K562 (cell line): ENCODE measurements at regions not wholly inside any gene's neighbourhood (a gene's known extent, or its start where the extent isn't known, plus 50 kb on each side); places are given as distances from the start of the nearest gene placed in this dataset.
A peak's percentile ranks its signal among the peaks of the same experiment; 100 is the strongest.
"Not testable (repeated sequence)": the region's sequence is repeated elsewhere in the genome, so short reads cannot be mapped to it uniquely, and the experiment has no call there.

Experiments used
- ATAC-seq: fragments of 200-7000 bp; cut with Tn5 transposase; 3 replicates; pipeline ENCODE4 v1.9.1; 2020; ENCODE audit warnings: moderate library complexity
- BruUV-seq: library from RNA; stranded (reverse); fragments of 400-500 nt; replicated peaks from 2 replicates; lab custom pipeline; 2021; lab: Mats Ljungman, UMichigan
- CTCF ChIA-PET: fragments of 300-600 bp; formaldehyde crosslinking; extraction: SDS; loops from one replicate; lab custom pipeline; 2021; ENCODE audit warnings: low intra/inter-chr PET ratio; lab: Yijun Ruan, JAX
- POLR2A ChIA-PET: fragments of 300-600, 350-650 bp; sonication (Branson Sonifier 250); formaldehyde crosslinking; extraction: SDS; loops from one replicate; lab custom pipeline; 2021; ENCODE audit warnings: antibody characterized with exemption, inconsistent platforms; lab: Yijun Ruan, JAX
- DNase-seq, 4 experiments: peaks; one replicate each; pipeline versions ENCODE4 v3.0.0 to v3.0.0-alpha.2; 2011 to 2018; ENCODE audit warnings: low spot score in 3 of 4, mixed read lengths in 3 of 4; ENCODE audit errors: extremely low read depth in 1 of 4
- FAIRE-seq: peaks from 2 replicates; lab custom pipeline; 2011; peaks lifted over from hg19 to GRCh38; lab: Jason Lieb, UNC
- H2AFZ ChIP-seq: 2 replicates; pipeline ENCODE4 v1.6.0; 2011; ENCODE audit warnings: low read depth, low read length, control low read depth, inconsistent platforms
- H3K27ac ChIP-seq: fragments of 200-600 bp; 3 replicates; pipeline ENCODE4 v1.8.0; 2011; ENCODE audit warnings: low read depth, mild to moderate bottlenecking, control low read depth, inconsistent platforms, low read length, moderate library complexity, mixed read lengths; ENCODE audit errors: extremely low read depth
- H3K27me3 ChIP-seq, 2 experiments: fragments of 300-600 bp in 1 of 2; 2 replicates in 1 of 2; 3 replicates in 1 of 2; pipeline versions ENCODE4 v1.6.0 to v1.8.0; 2011; ENCODE audit warnings: inconsistent platforms in 2 of 2, low read length in 2 of 2, mild to moderate bottlenecking in 1 of 2, mixed read lengths in 1 of 2, moderate library complexity in 1 of 2; ENCODE audit not compliant: control insufficient read depth in 2 of 2, insufficient read depth in 2 of 2
- H3K36me3 ChIP-seq: fragments of 300-600 bp; 3 replicates; pipeline ENCODE4 v1.8.0; 2011; ENCODE audit warnings: mild to moderate bottlenecking, low read length, inconsistent platforms; ENCODE audit not compliant: control insufficient read depth, insufficient read depth
- H3K4me1 ChIP-seq, 2 experiments: fragments of 200-600 bp in 1 of 2; replicated peaks in 1 of 2; 2 replicates in 1 of 2; 3 replicates in 1 of 2; pipeline versions ENCODE4 v1.5.1 to v1.8.0; 2011; ENCODE audit warnings: inconsistent platforms in 2 of 2, low read length in 2 of 2, mild to moderate bottlenecking in 1 of 2, mixed read lengths in 1 of 2, moderate library complexity in 1 of 2; ENCODE audit not compliant: control insufficient read depth in 2 of 2, insufficient read depth in 2 of 2
- H3K4me2 ChIP-seq: 2 replicates; pipeline ENCODE4 v1.6.1; 2011; ENCODE audit warnings: low read length, control low read depth, inconsistent platforms, mixed read lengths; ENCODE audit not compliant: insufficient read depth
- H3K4me3 ChIP-seq: fragments of 200-600 bp; sonication (generic), shearing (Covaris generic); 2 replicates; pipeline ENCODE4 v1.5.1; 2016; ENCODE audit warnings: control low read depth, inconsistent platforms
- H3K79me2 ChIP-seq: fragments of 200-600 bp; 3 replicates; pipeline ENCODE4 v1.8.0; 2011; ENCODE audit warnings: low read length, inconsistent platforms; ENCODE audit not compliant: control insufficient read depth, insufficient read depth
- H3K9ac ChIP-seq, 2 experiments: 2 replicates each; pipeline versions ENCODE4 v1.6.0 to v1.6.1; 2011; ENCODE audit warnings: low read depth in 2 of 2, low read length in 2 of 2, control low read depth in 1 of 2, inconsistent platforms in 1 of 2, mild to moderate bottlenecking in 1 of 2, mixed read lengths in 1 of 2; ENCODE audit not compliant: insufficient read depth in 1 of 2
- H3K9me1 ChIP-seq: one replicate; pipeline ENCODE4 v1.6.0; 2011; ENCODE audit warnings: inconsistent platforms, mild to moderate bottlenecking, low read length, moderate library complexity; ENCODE audit not compliant: control insufficient read depth, insufficient read depth
- H3K9me3 ChIP-seq: replicated peaks from 2 replicates; pipeline ENCODE4 v1.5.1; 2011; ENCODE audit warnings: low read depth, low read length, inconsistent platforms; ENCODE audit not compliant: control insufficient read depth, insufficient read depth
- H4K20me1 ChIP-seq: replicated peaks from 2 replicates; pipeline ENCODE4 v1.6.1; 2011; ENCODE audit warnings: low read length, inconsistent platforms, mixed read lengths; ENCODE audit not compliant: control insufficient read depth, insufficient read depth
- E2F3 ChIP-seq: fragments of 250-450 bp; sonication (Bioruptor Pico); IDR thresholded peaks from 2 replicates; pipeline ENCODE4 v1.4.0; 2020; ENCODE audit warnings: mild to moderate bottlenecking
- ESRRA ChIP-seq: fragments of 450-650 bp; IDR thresholded peaks from 2 replicates; pipeline ENCODE4 v1.6.1; 2014; ENCODE audit warnings: low read depth, mild to moderate bottlenecking, moderate library complexity, borderline replicate concordance
- KDM4B ChIP-seq, 2 experiments: fragments of 450-650 bp in 1 of 2; sonication (generic) in 1 of 2; IDR thresholded peaks; 2 replicates each; pipeline ENCODE4 v1.6.1; 2016 to 2017; ENCODE audit warnings: borderline replicate concordance in 2 of 2, antibody characterized with exemption in 1 of 2, low read depth in 1 of 2, mild to moderate bottlenecking in 1 of 2
- KLF13 ChIP-seq: fragments of 450-650 bp; IDR thresholded peaks from 2 replicates; pipeline ENCODE4 v1.6.1; 2016; ENCODE audit warnings: missing genetic modification characterization, low read depth, mild to moderate bottlenecking, missing compliant biosample characterization, moderate library complexity, borderline replicate concordance
- TFAM ChIP-seq: fragments of 250-450 bp; sonication (Bioruptor Pico); conservative IDR thresholded peaks from 2 replicates; pipeline ENCODE4 v1.5.0; 2021; ENCODE audit warnings: mild to moderate bottlenecking, moderate library complexity
- ZNF146 ChIP-seq: IDR thresholded peaks from one replicate; pipeline ENCODE4 v1.6.1; 2018; ENCODE audit warnings: missing compliant biosample characterization; ENCODE audit not compliant: unreplicated experiment
- WGBS: fragments of 100-300 bp; shearing (Covaris generic); methylation state at CpG from one replicate; pipeline ENCODE4 v1.1.6; 2016; ENCODE audit warnings: low coverage, mixed read lengths; ENCODE audit not compliant: insufficient coverage; ENCODE audit errors: missing lambda C conversion rate; 5-methylcytosine and 5-hydroxymethylcytosine counted together
- in situ Hi-C: fragments of 300-500 bp; cut with MboI; formaldehyde crosslinking; loops from 4 replicates; pipeline ENCODE4 v1.15.0; 2018; ENCODE audit warnings: inconsistent platforms, mixed read lengths
- intact Hi-C: fragments of 100-400 bp; cut with micrococcal nuclease; formaldehyde crosslinking; loops from 2 replicates; pipeline ENCODE4 v1.14.2; 2022

DNA sequence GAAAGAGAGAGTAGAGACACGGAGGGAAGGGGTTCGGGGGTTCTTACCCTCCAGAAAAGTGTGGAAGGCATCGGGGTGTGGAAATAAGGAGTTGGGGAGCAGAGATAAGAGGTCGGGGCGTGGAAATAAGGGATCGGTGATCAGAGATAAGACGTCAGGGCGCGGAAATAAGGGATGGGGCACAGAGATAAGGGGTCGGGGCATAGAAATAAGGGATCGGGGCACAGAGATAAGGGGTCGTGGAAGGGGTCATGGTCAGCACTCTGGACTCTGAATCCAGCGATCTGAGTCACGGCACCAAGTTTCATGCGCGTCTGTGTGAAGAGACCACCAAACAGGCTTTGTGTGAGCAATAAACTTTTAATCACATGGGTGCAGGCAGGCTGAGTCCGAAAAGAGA, 119.1 kb downstream of the PCDH10 start (continued):
- TF ChIP-seq ESRRA (no peak), E2F3 (CRISPR knock-in tag) (no peak), KLF13 (no peak), ZNF146 (CRISPR knock-in tag) (no peak), TFAM (no peak), KDM4B (IDR thresholded peaks at IDR 0.05; ENCODE audit: borderline replicate concordance in 2 of 2, low read depth in 1 of 2) (no peak)
- TF ChIP-seq, all 486 proteins: peak for 21

DNA sequence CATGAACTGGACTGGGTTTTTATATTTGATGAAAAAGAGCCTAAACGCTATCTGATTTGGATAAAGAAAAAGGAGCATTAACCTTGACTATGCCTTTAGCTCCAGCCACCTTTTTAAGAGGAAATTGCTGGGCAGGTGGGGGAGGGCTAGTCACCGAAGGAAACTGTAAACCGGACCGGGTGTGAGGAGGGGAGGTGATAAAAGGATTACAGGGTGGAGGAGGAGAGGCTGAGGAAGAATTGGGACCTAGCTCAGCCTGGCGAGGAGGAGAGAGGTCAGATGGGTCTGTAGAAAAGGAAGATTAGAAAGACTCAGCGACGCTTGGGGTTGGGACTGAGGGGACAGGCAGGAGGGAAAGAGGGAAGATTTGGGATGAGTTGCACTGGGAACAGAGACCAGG, 118.4 kb downstream of the PCDH10 start:
- WGBS, result 0% methylated on average over 7 of the region's 7 CpGs
- H3K9ac ChIP-seq, FAIRE-seq, H3K4me3 ChIP-seq, H3K9me3 ChIP-seq, H3K36me3 ChIP-seq, ATAC-seq, POLR2A ChIA-PET, H3K9me1 ChIP-seq, in situ Hi-C loops, H3K27me3 ChIP-seq, H4K20me1 ChIP-seq, H3K4me2 ChIP-seq, H3K79me2 ChIP-seq, H2AFZ ChIP-seq, intact Hi-C loops, H3K27ac ChIP-seq, BruUV-seq, H3K4me1 ChIP-seq, CTCF ChIA-PET: not testable (repeated sequence)
- DNase-seq, result peak in 1 of 4 experiments; percentile 28

DNA sequence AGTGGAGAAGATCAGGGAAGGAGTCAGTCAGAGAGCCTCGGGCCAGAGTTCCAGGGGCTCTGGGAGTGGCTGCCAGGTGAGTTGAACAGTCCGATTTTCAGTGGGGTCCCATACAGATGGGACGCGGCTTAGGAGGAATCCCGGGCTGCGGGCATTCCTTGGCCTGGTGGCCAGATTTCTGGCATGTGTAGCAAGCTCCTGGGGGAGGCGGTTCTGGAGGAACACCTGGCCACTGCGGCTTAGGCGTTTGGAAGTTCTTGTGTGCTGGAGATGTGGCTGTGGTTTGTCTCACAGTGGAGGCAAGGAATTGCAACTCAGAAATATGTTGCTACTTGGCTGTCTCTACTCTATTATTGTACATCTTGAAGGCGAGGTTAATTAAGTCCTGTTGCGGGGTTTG, 117.9 kb downstream of the PCDH10 start:
- intact Hi-C loops, H3K4me3 ChIP-seq, H3K27ac ChIP-seq, H3K4me1 ChIP-seq, in situ Hi-C loops, BruUV-seq, CTCF ChIA-PET, POLR2A ChIA-PET, FAIRE-seq, H3K27me3 ChIP-seq, H3K9me1 ChIP-seq, DNase-seq, ATAC-seq, H3K9me3 ChIP-seq, H4K20me1 ChIP-seq, H3K79me2 ChIP-seq, H2AFZ ChIP-seq, H3K9ac ChIP-seq, H3K4me2 ChIP-seq, H3K36me3 ChIP-seq: not testable (repeated sequence)
- 21% methylated on average over 8 of the region's 11 CpGs for WGBS
